CD4-positive, alpha-beta T cell (primary cell): ENCODE measurements at regions not wholly inside any gene's neighbourhood (a gene's known extent, or its start where the extent isn't known, plus 50 kb on each side); places are given as distances from the start of the nearest gene placed in this dataset.

ENCODE experiments used
- ATAC-seq: fragments of 200-7000 bp; cut with Tn5 transposase; one replicate; pipeline ENCODE4 v1.10.0; 2022; ENCODE audit warnings: mild to moderate bottlenecking; ENCODE audit not compliant: poor library complexity
- CTCF ChIA-PET: fragments of 350-600 bp; sonication (Branson Sonifier 250); formaldehyde crosslinking; loops from one replicate; lab custom pipeline; 2021; ENCODE audit warnings: antibody characterized with exemption, inconsistent platforms; lab: Charles Lee
- POLR2A ChIA-PET: fragments of 350-600 bp; sonication (Branson Sonifier 250); formaldehyde crosslinking; loops from one replicate; lab custom pipeline; 2021; ENCODE audit warnings: antibody characterized with exemption, inconsistent platforms; lab: Charles Lee
- DNase-seq, 14 experiments: peaks; one replicate each; pipeline ENCODE4 v3.0.0-alpha.2; 2013 to 2020; ENCODE audit warnings: mixed read lengths in 2 of 14
- H3K27ac ChIP-seq, 2 donors: one replicate each; pipeline versions ENCODE4 v1.5.1 to v1.7.0; 2013; ENCODE audit warnings: low read length in 2 of 2, low read depth in 1 of 2, mild to moderate bottlenecking in 1 of 2
- H3K27me3 ChIP-seq, 2 experiments: 1 replicate in 1 of 2; 2 replicates in 1 of 2; pipeline versions ENCODE4 v1.6.1 to v1.7.0; 2013; ENCODE audit warnings: low read length in 2 of 2, control low read depth in 1 of 2, mild to moderate bottlenecking in 1 of 2, moderate library complexity in 1 of 2; ENCODE audit not compliant: insufficient read depth in 2 of 2, control insufficient read depth in 1 of 2
- H3K36me3 ChIP-seq: one replicate; pipeline ENCODE4 v1.6.1; 2013; ENCODE audit warnings: low read length, control low read depth; ENCODE audit not compliant: insufficient read depth
- H3K4me1 ChIP-seq: one replicate; pipeline ENCODE4 v1.6.1; 2013; ENCODE audit warnings: low read length, control low read depth; ENCODE audit not compliant: insufficient read depth
- H3K4me3 ChIP-seq: one replicate; pipeline ENCODE4 v1.5.1; 2013; ENCODE audit warnings: mild to moderate bottlenecking, low read length, moderate library complexity
- H3K9me3 ChIP-seq, 2 experiments: 1 replicate in 1 of 2; 2 replicates in 1 of 2; pipeline versions ENCODE4 v1.6.1 to v1.7.0; 2013; ENCODE audit warnings: low read length in 2 of 2, mild to moderate bottlenecking in 2 of 2, control low read depth in 1 of 2, moderate library complexity in 1 of 2; ENCODE audit not compliant: control insufficient read depth in 1 of 2, insufficient read depth in 1 of 2
- H3K27ac Mint-ChIP-seq: one replicate; pipeline ENCODE4 v1.8.0; 2020; ENCODE audit warnings: mixed read lengths
- H3K27me3 Mint-ChIP-seq: one replicate; pipeline ENCODE4 v1.8.0; 2021; ENCODE audit warnings: mixed read lengths
- H3K36me3 Mint-ChIP-seq: one replicate; pipeline ENCODE4 v1.8.0; 2021; ENCODE audit warnings: low read depth, mixed read lengths
- H3K4me1 Mint-ChIP-seq: one replicate; pipeline ENCODE4 v1.8.0; 2021; ENCODE audit warnings: low read depth, mixed read lengths
- H3K4me3 Mint-ChIP-seq: one replicate; pipeline ENCODE4 v1.8.0; 2020; ENCODE audit warnings: mild to moderate bottlenecking, mixed read lengths
- H3K9me3 Mint-ChIP-seq: one replicate; pipeline ENCODE4 v1.8.0; 2020; ENCODE audit warnings: mixed read lengths
- intact Hi-C, 2 experiments: fragments of 100-400 bp; cut with DNase I in 1 of 2; cut with micrococcal nuclease in 1 of 2; formaldehyde crosslinking; loops; one replicate each; pipeline versions ENCODE4 v1.15.1 to v1.9.0; 2023 to 2025; cut with DNase I, micrococcal nuclease
- TF ChIP-seq, protein P1 (sequence below): fragments of 200-600 bp; IDR thresholded peaks from one replicate; pipeline ENCODE4 v1.8.0; 2022; ENCODE audit warnings: antibody characterized with exemption, mild to moderate bottlenecking

- ATAC-seq (no peak), DNase-seq (no peak)
- Histone ChIP-seq H3K27ac (no peak overlapping the region), H3K4me1 (no peaks in the 10 kb centered on the region), H3K9me3 (no peaks in the 10 kb centered on the region), H3K4me3 (no peak overlapping the region), H3K27me3 (no peaks in the 10 kb centered on the region), H3K36me3 (no peaks in the 10 kb centered on the region)
- no peaks in the 10 kb centered on the region for H3K4me1 Mint-ChIP-seq
- TF ChIP-seq, protein P1, sequence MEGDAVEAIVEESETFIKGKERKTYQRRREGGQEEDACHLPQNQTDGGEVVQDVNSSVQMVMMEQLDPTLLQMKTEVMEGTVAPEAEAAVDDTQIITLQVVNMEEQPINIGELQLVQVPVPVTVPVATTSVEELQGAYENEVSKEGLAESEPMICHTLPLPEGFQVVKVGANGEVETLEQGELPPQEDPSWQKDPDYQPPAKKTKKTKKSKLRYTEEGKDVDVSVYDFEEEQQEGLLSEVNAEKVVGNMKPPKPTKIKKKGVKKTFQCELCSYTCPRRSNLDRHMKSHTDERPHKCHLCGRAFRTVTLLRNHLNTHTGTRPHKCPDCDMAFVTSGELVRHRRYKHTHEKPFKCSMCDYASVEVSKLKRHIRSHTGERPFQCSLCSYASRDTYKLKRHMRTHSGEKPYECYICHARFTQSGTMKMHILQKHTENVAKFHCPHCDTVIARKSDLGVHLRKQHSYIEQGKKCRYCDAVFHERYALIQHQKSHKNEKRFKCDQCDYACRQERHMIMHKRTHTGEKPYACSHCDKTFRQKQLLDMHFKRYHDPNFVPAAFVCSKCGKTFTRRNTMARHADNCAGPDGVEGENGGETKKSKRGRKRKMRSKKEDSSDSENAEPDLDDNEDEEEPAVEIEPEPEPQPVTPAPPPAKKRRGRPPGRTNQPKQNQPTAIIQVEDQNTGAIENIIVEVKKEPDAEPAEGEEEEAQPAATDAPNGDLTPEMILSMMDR = no peak
- no peak overlapping the region for H3K4me3 Mint-ChIP-seq
- no peaks in the 10 kb centered on the region for H3K27me3 Mint-ChIP-seq
- ChIA-PET POLR2A (no interaction called here), CTCF (no interaction called here)
- peaks cover 5% of the 10 kb centered on the region for H3K9me3 Mint-ChIP-seq
- intact Hi-C loops = no loop called here
- no peak overlapping the region for H3K27ac Mint-ChIP-seq
- H3K36me3 Mint-ChIP-seq = no peaks in the 10 kb centered on the region
Measured at GRCh38 chr10:3542185-3542611, 242.8 kb downstream of the KLF6 start.

DNA sequence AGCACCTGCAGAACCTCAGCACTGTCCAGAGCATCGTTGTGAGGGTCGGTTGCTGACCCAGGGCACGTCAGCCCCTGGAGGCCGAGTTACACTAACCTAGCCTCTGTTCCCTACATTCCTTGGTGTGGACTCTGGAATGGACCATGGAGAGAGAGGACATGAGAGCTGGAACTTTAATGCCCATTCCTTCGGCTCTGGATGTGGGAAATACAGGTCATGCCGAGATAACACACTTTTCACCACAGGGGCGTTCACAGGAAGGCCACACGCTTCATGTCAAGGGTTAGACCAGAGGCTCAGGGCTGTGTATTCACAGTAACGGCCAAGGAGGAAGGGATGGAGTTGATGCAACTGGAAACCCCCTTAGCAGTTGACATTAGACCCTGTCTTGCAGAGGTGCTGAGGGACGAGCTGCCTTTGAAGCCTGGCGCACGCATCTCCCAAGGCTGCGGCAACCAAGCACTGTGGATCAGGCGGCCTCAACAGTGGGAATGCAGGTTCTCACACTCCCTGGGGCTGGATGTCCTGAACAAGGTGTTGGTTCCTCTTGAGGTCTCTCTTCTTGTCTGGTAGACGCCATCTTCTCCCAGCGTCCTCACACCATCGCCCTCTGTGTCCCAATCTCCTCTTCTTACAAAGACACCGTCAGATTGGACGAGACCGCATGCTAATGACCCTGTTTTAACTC, 245.2 kb downstream of the KLF6 start:
- intact Hi-C loops = no loop called here
- Histone ChIP-seq H3K9me3 (no peaks in the 10 kb centered on the region), H3K27ac (no peak overlapping the region), H3K4me1 (no peaks in the 10 kb centered on the region), H3K27me3 (no peaks in the 10 kb centered on the region), H3K4me3 (no peak overlapping the region), H3K36me3 (no peaks in the 10 kb centered on the region)
- TF ChIP-seq, protein P1 = no peak
- DNase-seq (no peak), ATAC-seq (no peak)
- CTCF ChIA-PET = no interaction called here
- no peaks in the 10 kb centered on the region for H3K4me1 Mint-ChIP-seq
- no peaks in the 10 kb centered on the region for H3K36me3 Mint-ChIP-seq
- no peaks in the 10 kb centered on the region for H3K27me3 Mint-ChIP-seq
- H3K9me3 Mint-ChIP-seq = no peaks in the 10 kb centered on the region
- POLR2A ChIA-PET = no interaction called here
- H3K4me3 Mint-ChIP-seq = no peak overlapping the region
- no peak overlapping the region for H3K27ac Mint-ChIP-seq

- H3K27ac ChIP-seq = no peak overlapping the region
- no peaks in the 10 kb centered on the region for H3K27me3 Mint-ChIP-seq
- no peaks in the 10 kb centered on the region for H3K27me3 ChIP-seq
- H3K4me3 ChIP-seq = no peak overlapping the region
- intact Hi-C loops = no loop called here
- no peaks in the 10 kb centered on the region for H3K9me3 Mint-ChIP-seq
- ATAC-seq (no peak), DNase-seq (no peak)
- no peaks in the 10 kb centered on the region for H3K4me1 Mint-ChIP-seq
- no peaks in the 10 kb centered on the region for H3K4me1 ChIP-seq
- POLR2A ChIA-PET = no interaction called here
- H3K4me3 Mint-ChIP-seq = no peak overlapping the region
- H3K9me3 ChIP-seq = no peaks in the 10 kb centered on the region
- H3K27ac Mint-ChIP-seq = no peak overlapping the region
- CTCF ChIA-PET = no interaction called here
- H3K36me3 Mint-ChIP-seq = no peaks in the 10 kb centered on the region
- H3K36me3 ChIP-seq = no peaks in the 10 kb centered on the region
- TF ChIP-seq, protein P1 = no peak
Measured at GRCh38 chr10:3538656-3539531, 246.1 kb downstream of the KLF6 start.
